ENCODE measurements at regions not wholly inside any gene's neighbourhood (a gene's known extent, or its start where the extent isn't known, plus 50 kb on each side); places are given as distances from the start of the nearest gene placed in this dataset.

GRCh38 chr3:15933439-15934139 is 135.8 kb upstream of the ANKRD28 start:
- no peaks in the 10 kb centered on the region for H4K20me1 ChIP-seq (ENCODE audit: control insufficient read depth, insufficient read depth)
- SMC1A ChIA-PET (ENCODE audit: uncharacterized antibody, unreplicated experiment) = no interaction called here
- CTCF ChIA-PET = no interaction called here
- no peaks in the 10 kb centered on the region for H3K36me3 ChIP-seq (ENCODE audit: control insufficient read depth in 2 of 2, insufficient read depth in 2 of 2, low read length in 1 of 2)
- no peaks in the 10 kb centered on the region for H3K79me2 ChIP-seq (ENCODE audit: control insufficient read depth, insufficient read depth, low read length)
- BruUV-seq (replicated peaks) = no TSS peak
- no peak overlapping the region for H3K9ac ChIP-seq (ENCODE audit: control insufficient read depth, insufficient read depth, low read length)
- no peak overlapping the region for H3K27ac ChIP-seq (ENCODE audit: control insufficient read depth, insufficient read depth)
- H3K4me1 ChIP-seq (ENCODE audit: control insufficient read depth, insufficient read depth, low read length) = no peaks in the 10 kb centered on the region
- TF ChIP-seq MAX (IDR thresholded peaks at IDR 0.05; ENCODE audit: low read depth, low read length) = no peak
- no peak for TF ChIP-seq MYC (IDR thresholded peaks at IDR 0.05; ENCODE audit: insufficient read depth, insufficient read length, insufficient replicate concordance, low read length, severe bottlenecking)
- no peak for TF ChIP-seq PAX5 (IDR thresholded peaks at IDR 0.05; ENCODE audit: borderline replicate concordance, low read depth, low read length)
- TF ChIP-seq PML (IDR thresholded peaks at IDR 0.05; ENCODE audit: low read length) = no peak
- TF ChIP-seq KDM1A (IDR thresholded peaks at IDR 0.05; ENCODE audit: borderline replicate concordance) = no peak
- no peak for TF ChIP-seq NFXL1 (IDR thresholded peaks at IDR 0.05; ENCODE audit: borderline replicate concordance)
- TF ChIP-seq ZBTB40 (IDR thresholded peaks at IDR 0.05; ENCODE audit: borderline replicate concordance) = no peak
- no peak for TF ChIP-seq POLR2A (IDR thresholded peaks at IDR 0.05; ENCODE audit: low read depth, low read length)
- no peak for TF ChIP-seq NBN (IDR thresholded peaks at IDR 0.05)
- TF ChIP-seq SMAD5 (IDR thresholded peaks at IDR 0.05; ENCODE audit: low read depth) = no peak
- no peak for TF ChIP-seq CHD4 (IDR thresholded peaks at IDR 0.05)
- no peak for ATAC-seq
- FAIRE-seq = no peak
- H3K4me3 ChIP-seq = no peak overlapping the region
- H3K4me2 ChIP-seq (ENCODE audit: control insufficient read depth, insufficient read depth) = no peak overlapping the region
- intact Hi-C loops (cut with micrococcal nuclease; ENCODE audit: unreplicated experiment) (no loop called here), in situ Hi-C loops (cut with MboI) (no loop called here)
- POLR2A ChIA-PET = no interaction called here
- no peaks in the 10 kb centered on the region for H3K27me3 ChIP-seq (replicated peaks in 1 of 2; ENCODE audit: control insufficient read depth in 2 of 2, insufficient read depth in 2 of 2, low read length in 1 of 2)
- H3K9me3 ChIP-seq (replicated peaks; ENCODE audit: control insufficient read depth, insufficient read depth, low read length) = no peaks in the 10 kb centered on the region
- RAD21 ChIA-PET (ENCODE audit: unreplicated experiment) = no interaction called here
- no peak overlapping the region for H2AFZ ChIP-seq (ENCODE audit: control insufficient read depth, low read depth, low read length)
- WGBS (ENCODE audit: insufficient coverage, insufficient replicate concordance, low lambda C conversion rate, missing lambda C conversion rate) = 22% methylated on average over 4 of the region's 4 CpGs
- DNase-seq (ENCODE audit: low read depth, low spot score) = no peak

All from GM12878 (cell line).